Sciatic nerve (tissue), 2 donors: ENCODE measurements at regions not wholly inside any gene's neighbourhood (a gene's known extent, or its start where the extent isn't known, plus 50 kb on each side); places are given as distances from the start of the nearest gene placed in this dataset.
A peak's percentile ranks its signal among the peaks of the same experiment; 100 is the strongest.

Experiments
- ATAC-seq: fragments of 200-7000 bp; cut with Tn5 transposase; one replicate; pipeline ENCODE4 v1.9.1; 2020; ENCODE audit warnings: mild to moderate bottlenecking, moderate library complexity
- DNase-seq: peaks from one replicate; pipeline ENCODE4 v3.0.0-alpha.2; 2020; ENCODE audit warnings: low spot score
- intact Hi-C: fragments of 100-400 bp; cut with DNase I; formaldehyde crosslinking; loops from one replicate; pipeline ENCODE4 v1.14.2; 2022
- donor health status: DM: no; HTN: no; CAD: no.
- donor health status: DM: no; HTN: no; CAD: no.

- no peak for DNase-seq
- intact Hi-C loops, result no loop called here
- no peak for ATAC-seq
Measured at GRCh38 chr10:30256084-30256483, 93.0 kb downstream of the MTPAP start.

- DNase-seq, result no peak
- no peak for ATAC-seq
- intact Hi-C loops, result no loop called here
Measured at GRCh38 chr10:30254926-30255325, 94.2 kb downstream of the MTPAP start.

GRCh38 chr10:30248728-30249127 lies 100.3 kb downstream of the MTPAP start:
- ATAC-seq, result no peak
- intact Hi-C loops, result no loop called here
- no peak for DNase-seq

- DNase-seq (no peak), ATAC-seq (no peak)
- intact Hi-C loops, result no loop called here
Measured at GRCh38 chr10:30247704-30248103, 101.4 kb downstream of the MTPAP start.

- intact Hi-C loops, result no loop called here
- DNase-seq (no peak), ATAC-seq (no peak)
Measured at GRCh38 chr10:30241422-30242110, 107.5 kb downstream of the MTPAP start.

- DNase-seq (no peak), ATAC-seq (no peak)
- intact Hi-C loops, result no loop called here
Measured at GRCh38 chr10:30238836-30239235, 110.2 kb downstream of the MTPAP start.

GRCh38 chr10:30233186-30233959 lies 115.7 kb downstream of the MTPAP start:
- no peak for ATAC-seq
- no peak for DNase-seq
- intact Hi-C loops, result no loop called here

- intact Hi-C loops, result no loop called here
- DNase-seq (no peak), ATAC-seq (no peak)
Measured at GRCh38 chr10:30231709-30232108, 117.4 kb downstream of the MTPAP start.

GRCh38 chr10:30231071-30231652 lies 117.9 kb downstream of the MTPAP start:
- no peak for ATAC-seq
- no peak for DNase-seq
- intact Hi-C loops, result no loop called here

GRCh38 chr10:30229536-30229935 lies 119.5 kb downstream of the MTPAP start:
- ATAC-seq (no peak), DNase-seq (no peak)
- intact Hi-C loops, result no loop called here

GRCh38 chr10:30228417-30229036 lies 120.6 kb downstream of the MTPAP start:
- peak; percentile 71 for ATAC-seq
- no peak for DNase-seq
- intact Hi-C loops, result no loop called here

- no peak for ATAC-seq
- intact Hi-C loops, result no loop called here
- no peak for DNase-seq
Measured at GRCh38 chr10:30227481-30227880, 121.6 kb downstream of the MTPAP start.

GRCh38 chr10:30219971-30220751 lies 128.9 kb downstream of the MTPAP start:
- intact Hi-C loops, result no loop called here
- ATAC-seq (peak; percentile 58), DNase-seq (no peak)

- ATAC-seq (no peak), DNase-seq (no peak)
- intact Hi-C loops, result no loop called here
Measured at GRCh38 chr10:30216821-30217220, 132.3 kb downstream of the MTPAP start.

- DNase-seq, result no peak
- peak; percentile 81 for ATAC-seq
Measured at GRCh38 chr10:30215623-30216022, 133.5 kb downstream of the MTPAP start.

GRCh38 chr10:30215141-30215540 lies 133.9 kb downstream of the MTPAP start:
- intact Hi-C loops, result no loop called here
- DNase-seq (no peak), ATAC-seq (peak; percentile 21)

More at GRCh38 chr10:30215623-30216022, 133.5 kb downstream of the MTPAP start:
- intact Hi-C loops, result no loop called here

GRCh38 chr10:30210296-30210695 lies 138.8 kb downstream of the MTPAP start:
- intact Hi-C loops, result no loop called here
- no peak for DNase-seq
- ATAC-seq, result no peak

GRCh38 chr10:30208330-30208729 lies 140.7 kb downstream of the MTPAP start:
- DNase-seq (no peak), ATAC-seq (no peak)
- intact Hi-C loops, result no loop called here

- ATAC-seq (no peak), DNase-seq (no peak)
- intact Hi-C loops, result no loop called here
Measured at GRCh38 chr10:30207485-30208052, 141.5 kb downstream of the MTPAP start.
